Astrocyte of the hippocampus (primary cell): ENCODE measurements at regions not wholly inside any gene's neighbourhood (a gene's known extent, or its start where the extent isn't known, plus 50 kb on each side); places are given as distances from the start of the nearest gene placed in this dataset.
"Not testable (repeated sequence)": the region's sequence is repeated elsewhere in the genome, so short reads cannot be mapped to it uniquely, and the experiment has no call there.

Experiments
- DNase-seq: peaks from one replicate; pipeline ENCODE4 v3.0.0; 2011; ENCODE audit warnings: low read depth, low spot score

GRCh38 chr7:69363136-69363535, 235.1 kb upstream of the AUTS2 start:
- DNase-seq, result peak; percentile 54

DNA sequence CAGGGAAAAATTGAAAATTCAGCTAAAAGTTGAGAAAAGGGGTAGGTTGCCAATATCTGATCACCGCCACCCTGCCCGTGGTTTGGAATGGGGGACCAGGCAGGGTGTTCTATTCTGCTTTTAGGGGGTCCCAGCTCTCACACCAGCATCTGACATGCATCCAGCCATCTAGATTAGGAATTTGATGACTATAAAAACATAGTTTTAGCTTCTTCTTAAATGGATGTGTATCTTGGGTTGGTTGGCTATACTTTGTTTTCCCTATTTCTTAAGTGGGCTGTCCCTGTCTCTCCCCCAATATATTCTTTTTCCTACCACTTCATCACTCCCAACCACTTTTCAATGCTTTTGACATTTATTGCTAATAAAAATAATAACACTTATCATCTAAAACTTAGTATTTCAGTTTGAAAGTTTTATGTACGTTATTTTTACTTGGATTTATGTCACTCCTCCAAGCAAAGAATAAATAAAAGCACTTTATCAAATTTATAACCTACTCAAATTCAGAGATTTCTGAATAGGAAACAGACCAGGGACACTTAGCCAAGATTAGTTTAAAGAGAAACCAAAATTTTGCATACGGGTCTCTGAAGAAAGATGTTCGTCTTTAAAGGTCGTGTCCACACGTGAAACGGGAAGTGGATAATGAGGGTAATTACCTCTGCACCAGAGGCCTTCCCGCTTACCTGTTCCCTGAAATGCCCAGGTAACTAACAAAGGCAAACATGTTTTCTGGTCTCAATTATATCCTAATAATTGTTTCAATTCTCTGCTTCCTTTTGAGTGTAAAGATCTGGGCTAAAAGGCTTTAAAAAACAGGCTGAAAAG, 233.2 kb upstream of the AUTS2 start:
- DNase-seq, result no peak

GRCh38 chr7:69365651-69366192, 232.6 kb upstream of the AUTS2 start:
- DNase-seq, result no peak

GRCh38 chr7:69367780-69368179, 230.5 kb upstream of the AUTS2 start:
- DNase-seq, result peak; percentile 40

GRCh38 chr7:69373171-69374043, 224.9 kb upstream of the AUTS2 start:
- DNase-seq, result peak; percentile 74

DNA sequence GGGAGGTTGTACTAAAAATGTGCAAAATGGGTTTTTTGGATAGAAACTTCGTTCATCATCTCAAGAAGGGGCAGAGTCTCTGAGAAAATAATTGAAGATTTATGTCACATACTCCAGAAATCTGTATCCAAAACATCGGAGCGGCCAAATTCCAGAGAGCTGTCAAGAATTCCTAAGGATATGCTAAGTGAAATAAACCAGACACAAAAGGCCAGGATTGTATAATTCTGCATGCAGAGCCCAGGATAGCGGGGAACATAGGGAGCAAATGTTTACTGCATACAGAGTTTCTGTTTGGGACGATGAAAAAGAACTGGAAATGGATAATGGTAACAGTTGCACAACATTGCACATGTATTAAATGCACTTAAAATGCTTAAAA, 224.2 kb upstream of the AUTS2 start:
- DNase-seq, result peak; percentile 62

DNA sequence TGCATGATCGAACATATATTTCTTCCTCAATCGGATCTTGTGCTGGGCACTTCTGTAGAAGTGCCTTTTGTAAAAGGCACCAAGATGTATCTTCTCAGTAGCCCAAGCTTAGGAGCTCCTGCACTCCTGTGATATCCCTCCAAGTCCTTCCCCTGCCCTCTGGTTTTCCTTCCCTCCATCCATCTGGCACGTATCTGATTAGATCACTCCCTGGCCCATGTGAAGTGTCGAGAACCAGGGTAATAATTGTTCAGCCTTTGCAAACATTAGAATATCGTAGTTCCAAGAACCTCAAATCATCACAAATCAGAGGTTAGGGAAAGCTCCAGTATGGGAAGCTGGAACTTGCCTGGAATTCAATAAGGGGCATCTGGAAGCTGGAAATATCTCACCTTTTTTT, 221.1 kb upstream of the AUTS2 start:
- no peak for DNase-seq

DNA sequence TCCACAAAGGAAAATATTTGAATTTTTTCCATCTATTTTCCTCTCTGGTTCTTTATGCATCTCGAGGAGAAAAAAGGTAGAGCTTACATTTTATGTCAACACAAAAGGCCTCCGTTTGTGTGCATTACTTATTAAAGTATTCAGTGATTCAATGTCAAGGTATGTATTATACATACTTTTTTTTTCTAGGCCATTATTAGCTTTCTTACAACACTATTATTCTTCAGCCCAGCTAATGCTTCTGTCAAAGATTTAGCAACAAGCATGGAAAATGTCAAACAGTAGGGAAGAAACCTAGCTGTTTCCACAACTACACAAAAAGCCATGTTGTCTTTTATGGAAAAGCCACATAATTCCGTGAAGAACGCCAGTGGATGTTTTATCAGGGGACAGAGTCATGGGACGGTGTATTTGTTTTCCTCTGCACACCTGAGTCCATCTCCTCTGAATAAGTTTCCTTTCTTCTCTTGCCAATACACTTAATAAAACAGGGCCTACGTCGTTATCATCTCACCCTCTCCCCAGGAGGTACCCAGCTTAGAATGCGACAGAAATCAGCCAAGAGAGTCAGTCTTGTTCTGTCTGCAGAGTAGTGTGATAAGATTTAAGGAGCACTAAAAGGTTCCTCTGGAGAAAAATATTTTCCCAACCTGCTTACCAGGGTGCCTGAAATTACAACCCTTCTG, 209.7 kb upstream of the AUTS2 start:
- DNase-seq, result peak; percentile 29

DNA sequence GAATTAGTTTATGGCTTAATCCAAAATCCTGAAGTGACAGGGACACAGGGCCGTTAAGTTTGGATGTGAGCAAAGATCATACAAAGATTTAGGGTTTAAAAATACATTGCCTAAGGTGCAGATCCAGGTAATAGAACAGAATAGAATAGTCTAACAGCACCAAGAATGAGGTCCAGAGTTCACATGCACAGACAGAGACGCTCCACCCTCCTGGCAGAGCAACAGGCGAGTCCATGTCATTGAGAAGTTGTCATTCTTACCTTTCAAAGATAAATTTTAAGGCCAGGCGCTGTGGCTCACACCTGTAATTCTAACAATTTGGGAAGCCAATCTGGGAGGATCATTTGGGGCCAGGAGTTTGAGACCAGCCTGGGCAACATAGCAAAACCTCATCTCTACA, 209.1 kb upstream of the AUTS2 start:
- DNase-seq, result no peak

- DNase-seq, result not testable (repeated sequence)
Observed at GRCh38 chr7:69393912-69394311, 204.4 kb upstream of the AUTS2 start.

DNA sequence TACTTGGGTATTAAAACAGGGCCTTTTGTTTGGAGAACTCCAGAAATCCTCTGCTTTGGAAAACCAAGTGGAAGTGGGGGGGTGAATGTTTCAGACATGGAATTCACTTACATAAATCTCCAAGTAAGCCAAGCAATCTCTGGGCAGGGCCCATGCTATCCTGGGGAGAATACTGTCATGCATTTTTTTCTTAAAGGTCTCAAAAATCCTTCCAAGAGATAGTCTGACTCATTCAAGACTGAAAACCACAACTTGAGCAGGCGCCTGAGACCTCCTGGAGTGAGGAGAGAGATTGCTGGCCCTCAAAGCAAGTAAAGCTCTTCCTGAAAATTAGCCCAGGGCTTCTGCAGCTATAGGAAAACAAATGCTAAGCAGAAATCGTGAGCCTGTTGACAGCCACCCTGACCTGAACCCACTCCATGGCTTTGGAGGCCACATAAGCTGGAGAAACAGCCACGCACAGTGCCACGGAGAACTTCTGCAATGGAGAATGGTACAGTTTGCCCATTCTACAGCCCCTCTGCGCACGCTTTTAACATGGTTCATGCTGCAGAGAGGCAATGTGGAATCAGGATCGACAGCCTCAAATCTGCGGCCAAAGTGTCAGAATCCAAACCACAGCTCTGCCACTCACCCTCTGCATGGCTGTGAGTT, 203.1 kb upstream of the AUTS2 start:
- DNase-seq, result peak; percentile 93

GRCh38 chr7:69398986-69399385, 199.3 kb upstream of the AUTS2 start:
- DNase-seq, result no peak

DNA sequence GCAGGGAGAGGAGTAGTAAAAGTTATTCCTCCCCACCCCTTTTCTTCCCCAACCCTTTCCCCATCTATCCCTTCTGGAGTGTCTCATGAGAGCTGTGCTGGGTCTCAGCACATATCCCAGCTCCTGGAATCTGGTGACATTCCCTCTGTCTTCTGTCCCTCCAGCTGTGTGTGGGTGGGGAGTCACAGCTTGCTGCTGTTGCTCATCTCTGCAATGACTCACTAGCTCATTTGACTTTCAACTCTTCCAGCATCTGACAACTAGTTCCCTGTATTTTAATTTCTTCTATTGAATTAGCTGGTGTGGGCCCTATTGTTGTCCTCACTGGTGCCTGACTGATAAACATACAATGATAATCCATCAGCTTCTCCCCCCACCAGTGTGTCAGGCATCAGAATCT, 198.9 kb upstream of the AUTS2 start:
- peak; percentile 39 for DNase-seq

DNA sequence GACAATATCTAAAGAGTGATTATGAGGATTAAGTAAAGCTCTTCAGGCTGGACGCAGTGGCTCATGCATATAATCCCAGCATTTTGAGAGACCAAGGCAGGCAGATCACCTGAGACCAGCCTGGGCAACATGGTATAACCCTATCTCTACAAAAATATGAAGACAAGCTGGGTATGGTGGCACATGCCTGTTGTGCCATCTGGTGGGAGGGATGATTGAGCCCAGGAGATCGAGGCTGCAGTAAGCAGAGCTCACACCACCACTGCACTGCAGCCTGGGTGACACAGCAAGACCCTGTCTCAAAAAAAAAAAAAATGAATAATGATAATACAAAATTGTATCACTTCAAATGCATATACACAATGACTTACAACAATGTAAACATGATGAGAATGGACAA, 195.6 kb upstream of the AUTS2 start:
- no peak for DNase-seq

GRCh38 chr7:69403169-69403568, 195.1 kb upstream of the AUTS2 start:
- peak; percentile 24 for DNase-seq

GRCh38 chr7:69411018-69411417, 187.3 kb upstream of the AUTS2 start:
- no peak for DNase-seq

DNA sequence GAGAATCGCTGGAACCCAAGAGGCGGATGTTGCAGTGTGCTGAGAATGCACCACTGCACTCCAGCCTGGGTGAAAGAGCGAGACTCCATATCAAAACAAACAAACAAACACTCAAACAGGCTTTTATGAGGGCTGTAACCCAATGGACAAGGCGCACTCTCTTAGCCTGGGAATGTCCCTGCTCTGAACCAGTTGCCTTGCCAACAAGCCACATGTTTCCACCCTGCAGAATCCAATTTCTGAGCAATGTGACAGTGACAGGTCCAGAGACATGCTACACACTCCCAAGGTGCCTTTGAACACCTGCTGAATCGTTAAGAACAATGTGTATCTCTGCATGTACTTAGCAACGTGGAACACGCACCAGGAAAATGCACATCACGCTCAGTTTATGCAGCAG, 186.8 kb upstream of the AUTS2 start:
- no peak for DNase-seq

DNA sequence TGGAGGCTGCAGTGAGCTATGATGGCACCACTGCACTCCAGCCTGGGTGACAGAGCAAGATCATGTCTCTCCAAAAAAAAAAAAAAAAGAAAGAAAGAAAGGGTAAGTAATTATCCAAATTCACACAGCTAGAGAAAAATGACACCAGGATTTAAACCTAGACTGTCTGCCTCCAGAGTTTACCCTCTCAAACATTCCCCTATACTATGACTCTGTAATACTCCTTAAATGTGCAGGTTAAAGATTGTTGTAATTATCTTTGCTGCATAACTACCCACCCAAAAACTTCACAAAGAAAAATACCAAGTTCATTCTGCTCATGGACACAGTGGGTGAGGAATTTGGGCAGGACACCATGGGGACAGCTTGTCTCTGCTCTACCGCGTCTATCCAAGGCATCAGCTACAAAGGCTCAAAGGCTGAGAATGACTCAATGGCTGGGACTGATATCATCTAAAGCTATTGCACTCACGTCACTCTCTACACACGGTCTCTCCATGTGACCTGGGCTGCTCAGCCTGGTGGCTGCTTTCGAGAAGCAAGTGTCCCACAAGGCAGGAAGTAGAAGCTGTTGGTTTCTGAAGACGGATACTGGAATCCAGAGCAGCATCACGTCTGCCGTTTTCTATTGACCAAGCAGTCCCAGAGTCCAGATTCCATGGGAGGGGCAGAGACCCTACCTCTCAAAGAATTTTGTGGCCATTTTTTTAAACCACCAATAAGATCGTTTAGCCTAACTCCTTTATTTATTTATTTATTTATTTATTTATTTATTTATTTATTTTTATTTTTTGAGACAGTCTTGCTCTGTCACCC, 185.7 kb upstream of the AUTS2 start:
- DNase-seq, result peak; percentile 71

DNA sequence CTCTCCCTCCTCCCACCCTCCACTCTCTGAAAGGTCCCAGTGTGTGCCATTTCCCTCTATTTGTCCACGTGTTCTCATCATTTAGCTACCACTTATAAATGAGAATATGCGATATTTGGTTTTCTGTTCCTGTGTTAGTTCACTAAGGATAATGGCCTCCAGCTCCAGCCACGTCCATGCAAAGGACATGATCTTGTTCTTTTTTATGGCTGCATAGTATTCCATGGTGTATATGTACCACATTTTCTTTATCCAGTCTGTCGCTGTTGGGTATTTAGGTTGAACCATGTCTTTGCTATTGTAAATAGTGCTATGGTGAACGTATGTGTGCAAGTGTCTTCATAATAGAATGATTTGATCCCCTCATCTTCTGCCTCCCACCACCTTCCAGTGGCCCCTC, 183.7 kb upstream of the AUTS2 start:
- DNase-seq, result no peak

DNA sequence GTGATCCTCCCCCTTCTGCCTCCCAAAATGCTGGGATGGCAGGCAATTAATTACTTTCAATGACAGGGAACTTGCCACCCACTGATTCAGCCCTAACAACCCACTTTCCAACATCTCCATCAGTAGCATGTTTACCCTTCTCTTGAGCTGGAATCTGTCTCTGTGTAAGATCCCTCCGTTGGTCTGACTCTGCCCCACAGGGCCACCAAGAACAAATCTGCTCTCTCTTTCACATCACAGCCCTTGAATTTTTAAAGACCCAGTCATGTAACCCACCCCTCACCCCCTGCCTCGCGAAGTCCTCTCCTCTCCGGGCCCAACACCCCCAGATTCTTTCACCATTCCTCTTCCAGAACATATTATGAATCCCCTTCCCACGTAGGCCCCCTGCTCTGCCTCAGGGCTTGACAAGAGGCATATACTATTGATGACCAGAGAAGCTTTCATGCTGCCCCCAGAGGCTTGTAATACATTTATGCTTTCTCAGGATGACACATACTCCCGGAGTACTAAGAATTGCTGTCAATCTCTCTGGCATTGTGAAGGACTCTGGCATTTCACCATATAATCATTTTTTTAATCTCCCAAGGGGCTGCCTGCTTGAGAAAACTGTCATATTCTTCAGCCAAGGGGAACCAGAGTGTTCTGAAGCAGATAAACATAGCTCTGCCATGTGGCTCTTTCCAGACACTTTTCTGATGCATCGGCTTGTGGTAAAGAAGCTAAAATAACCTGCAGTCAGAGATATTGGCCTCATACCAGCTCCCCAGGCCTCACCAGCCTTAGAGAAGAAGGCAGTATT, 179.2 kb upstream of the AUTS2 start:
- DNase-seq, result peak; percentile 67
